Transverse colon (tissue), 4 donors: ENCODE measurements at regions not wholly inside any gene's neighbourhood (a gene's known extent, or its start where the extent isn't known, plus 50 kb on each side); places are given as distances from the start of the nearest gene placed in this dataset.

Experiments used
- CTCF ChIP-seq, 5 experiments: fragments of 200-600 bp in 3 of 5; fragments of 450-650 bp in 2 of 5; sonication (generic) in 3 of 5; IDR thresholded peaks; 1 replicate in 2 of 5; 2 replicates in 3 of 5; pipeline ENCODE4 v1.5.1; 2016 to 2017; ENCODE audit warnings: antibody characterized with exemption in 5 of 5, inconsistent platforms in 3 of 5, mild to moderate bottlenecking in 2 of 5, moderate library complexity in 1 of 5
- EP300 ChIP-seq: sonication (generic); formaldehyde crosslinking; IDR thresholded peaks from one replicate; pipeline ENCODE4 v1.6.1; 2017; ENCODE audit warnings: antibody characterized with exemption, low read depth
- POLR2A ChIP-seq: fragments of 450-650 bp; IDR thresholded peaks from one replicate; pipeline ENCODE4 v1.6.1; 2016; ENCODE audit warnings: antibody characterized with exemption, mild to moderate bottlenecking, moderate library complexity
- POLR2AphosphoS5 ChIP-seq, 3 donors: sonication (generic); formaldehyde crosslinking; IDR thresholded peaks; one replicate each; pipeline ENCODE4 v1.6.1; 2016; ENCODE audit warnings: antibody characterized with exemption in 3 of 3

GRCh38 chr4:151862766-151863165 lies 102.0 kb upstream of the GATB start:
- no peak for TF ChIP-seq CTCF (IDR thresholded peaks at IDR 0.05)
- no peak for TF ChIP-seq POLR2AphosphoS5 (IDR thresholded peaks at IDR 0.05)
- no peak for TF ChIP-seq POLR2A
- TF ChIP-seq EP300 = no peak
